GM21381 (cell line): ENCODE measurements at regions not wholly inside any gene's neighbourhood (a gene's known extent, or its start where the extent isn't known, plus 50 kb on each side); places are given as distances from the start of the nearest gene placed in this dataset.
"Not testable (repeated sequence)": the region's sequence is repeated elsewhere in the genome, so short reads cannot be mapped to it uniquely, and the experiment has no call there.

Experiments used
- ATAC-seq: cut with Tn5 transposase; IDR thresholded peaks from one replicate; pipeline ENCODE4 v1.9.1; 2021; ENCODE audit warnings: mild to moderate bottlenecking, moderate library complexity; ENCODE audit not compliant: unreplicated experiment

GRCh38 chr7:149569025-149569725 is 71.6 kb upstream of the ZNF746 start:
- no peak for ATAC-seq

- no peak for ATAC-seq
Observed at GRCh38 chr7:149568218-149568617, 70.6 kb upstream of the ZNF746 start.

GRCh38 chr7:149566103-149566502 is 68.5 kb upstream of the ZNF746 start:
- ATAC-seq: no peak

- ATAC-seq: no peak
Observed at GRCh38 chr7:149565096-149565382, 67.4 kb upstream of the ZNF746 start.

- no peak for ATAC-seq
Observed at GRCh38 chr7:149564340-149565095, 66.9 kb upstream of the ZNF746 start.

GRCh38 chr7:149562602-149563001 is 65.0 kb upstream of the ZNF746 start:
- no peak for ATAC-seq

GRCh38 chr7:149561072-149561471 is 63.5 kb upstream of the ZNF746 start:
- ATAC-seq: no peak

- ATAC-seq: no peak
Observed at GRCh38 chr7:149559711-149560110, 62.1 kb upstream of the ZNF746 start.

GRCh38 chr7:149558149-149558861 is 60.7 kb upstream of the ZNF746 start:
- no peak for ATAC-seq

GRCh38 chr7:149556525-149556924 is 58.9 kb upstream of the ZNF746 start:
- not testable (repeated sequence) for ATAC-seq

- not testable (repeated sequence) for ATAC-seq
Observed at GRCh38 chr7:149554821-149555220, 57.2 kb upstream of the ZNF746 start.

GRCh38 chr7:149553991-149554390 is 56.4 kb upstream of the ZNF746 start:
- not testable (repeated sequence) for ATAC-seq

GRCh38 chr7:149552799-149553198 is 55.2 kb upstream of the ZNF746 start:
- no peak for ATAC-seq
